ENCODE measurements at regions not wholly inside any gene's neighbourhood (a gene's known extent, or its start where the extent isn't known, plus 50 kb on each side); places are given as distances from the start of the nearest gene placed in this dataset.
"Not testable (repeated sequence)": the region's sequence is repeated elsewhere in the genome, so short reads cannot be mapped to it uniquely, and the experiment has no call there.

- intact Hi-C loops (cut with micrococcal nuclease) = no loop called here
- CTCF ChIA-PET = no interaction called here
These were observed 332.7 kb upstream of the ONECUT1 start for GRCh38 chr15:53122818-53123217.

DNA sequence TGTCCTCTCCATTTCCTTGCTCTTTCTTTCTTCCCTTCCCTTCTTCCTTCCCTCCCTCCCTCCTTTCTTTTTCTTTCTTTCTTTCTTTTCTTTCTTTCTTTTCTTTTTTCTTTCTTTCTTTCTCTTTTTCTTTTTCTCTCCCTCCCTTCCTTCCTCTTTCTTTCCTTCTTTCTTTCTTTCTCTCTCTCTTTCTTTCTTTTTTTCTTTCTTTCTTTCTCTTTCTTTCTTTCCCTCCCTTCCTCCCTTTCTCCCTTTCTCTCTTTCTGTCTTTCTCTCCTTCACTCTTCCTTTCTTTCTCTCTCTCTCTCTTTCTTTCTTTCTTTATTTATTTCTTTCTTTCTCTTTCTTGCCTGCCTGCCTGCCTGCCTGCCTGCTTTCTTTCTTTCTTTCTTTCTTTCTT, 326.8 kb upstream of the ONECUT1 start:
- DNase-seq (ENCODE audit: low read depth, low spot score); H2AFZ ChIP-seq (ENCODE audit: low read depth, low read length, poor library complexity, severe bottlenecking); H3K36me3 ChIP-seq (ENCODE audit: control insufficient read depth in 1 of 2, insufficient read depth in 2 of 2, low read length in 2 of 2); CTCF ChIA-PET; H3K4me3 ChIP-seq (replicated peaks in 1 of 2; ENCODE audit: low read depth in 1 of 2, low read length in 2 of 2); RAD21 ChIA-PET (ENCODE audit: low non-redundant PET in 1 of 2, low total read pairs in 2 of 2, uncharacterized antibody in 2 of 2, unreplicated experiment in 2 of 2); H3K27me3 ChIP-seq (ENCODE audit: insufficient read depth, low read length); POLR2A ChIA-PET; intact Hi-C loops (cut with micrococcal nuclease); H3K9me3 ChIP-seq (ENCODE audit: control insufficient read depth in 1 of 2, insufficient read depth in 1 of 2, low read depth in 1 of 2, low read length in 2 of 2); H3K9me2 ChIP-seq (ENCODE audit: insufficient read depth); BruUV-seq (replicated peaks); H3K4me2 ChIP-seq (ENCODE audit: low read length); H3K9ac ChIP-seq (ENCODE audit: low read length); H3K4me1 ChIP-seq (ENCODE audit: control insufficient read depth in 1 of 2, insufficient read depth in 2 of 2, low read length in 2 of 2); H3K27ac ChIP-seq (ENCODE audit: low read depth, low read length); H4K20me1 ChIP-seq (ENCODE audit: insufficient read depth); H3K79me2 ChIP-seq (ENCODE audit: insufficient read depth, low read length); ATAC-seq: not testable (repeated sequence)

More at GRCh38 chr15:53122818-53123217, 332.7 kb upstream of the ONECUT1 start:
- no peak overlapping the region for H3K4me3 ChIP-seq (replicated peaks in 1 of 2; ENCODE audit: low read depth in 1 of 2, low read length in 2 of 2)
- H3K9me3 ChIP-seq (ENCODE audit: control insufficient read depth in 1 of 2, insufficient read depth in 1 of 2, low read depth in 1 of 2, low read length in 2 of 2) = no peaks in the 10 kb centered on the region
- no peaks in the 10 kb centered on the region for H3K36me3 ChIP-seq (ENCODE audit: control insufficient read depth in 1 of 2, insufficient read depth in 2 of 2, low read length in 2 of 2)
- ATAC-seq (no peak), DNase-seq (ENCODE audit: low read depth, low spot score) (no peak)
- no peak overlapping the region for H3K9ac ChIP-seq (ENCODE audit: low read length)
- no peaks in the 10 kb centered on the region for H3K79me2 ChIP-seq (ENCODE audit: insufficient read depth, low read length)
- POLR2A ChIA-PET = no interaction called here
- no peaks in the 10 kb centered on the region for H3K9me2 ChIP-seq (ENCODE audit: insufficient read depth)
- BruUV-seq (replicated peaks) = no TSS peak
- no peak overlapping the region for H3K4me2 ChIP-seq (ENCODE audit: low read length)
- H4K20me1 ChIP-seq (ENCODE audit: insufficient read depth) = no peaks in the 10 kb centered on the region
- H3K27me3 ChIP-seq (ENCODE audit: insufficient read depth, low read length) = no peaks in the 10 kb centered on the region
- no peak overlapping the region for H2AFZ ChIP-seq (ENCODE audit: low read depth, low read length, poor library complexity, severe bottlenecking)
- RAD21 ChIA-PET (ENCODE audit: low non-redundant PET in 1 of 2, low total read pairs in 2 of 2, uncharacterized antibody in 2 of 2, unreplicated experiment in 2 of 2) = no interaction called here
- no peak overlapping the region for H3K27ac ChIP-seq (ENCODE audit: low read depth, low read length)
- H3K4me1 ChIP-seq (ENCODE audit: control insufficient read depth in 1 of 2, insufficient read depth in 2 of 2, low read length in 2 of 2) = no peaks in the 10 kb centered on the region
- TF ChIP-seq FOSL1 (IDR thresholded peaks at IDR 0.05; ENCODE audit: low read depth) (no peak), TCF7L2 (IDR thresholded peaks at IDR 0.05; ENCODE audit: borderline replicate concordance, extremely low read depth, insufficient read depth, insufficient read length) (no peak), JUND (IDR thresholded peaks at IDR 0.05) (no peak), RAD21 (IDR thresholded peaks at IDR 0.05; ENCODE audit: low read depth) (no peak), EGR1 (IDR thresholded peaks at IDR 0.05; ENCODE audit: low read depth) (no peak), POLR2AphosphoS5 (IDR thresholded peaks at IDR 0.05; ENCODE audit: low read depth, low read length) (no peak), ZBTB33 (IDR thresholded peaks at IDR 0.05; ENCODE audit: extremely low read depth, insufficient replicate concordance, low read length) (no peak), ZNF274 (IDR thresholded peaks at IDR 0.05; ENCODE audit: low read depth, low read length) (no peak), ZFX (IDR thresholded peaks at IDR 0.05) (no peak), ELF1 (IDR thresholded peaks at IDR 0.05; ENCODE audit: borderline replicate concordance, low read depth) (no peak), ATF3 (IDR thresholded peaks at IDR 0.05) (no peak), CBX3 (IDR thresholded peaks at IDR 0.05; ENCODE audit: low read depth) (no peak), EZH2phosphoT487 (IDR thresholded peaks at IDR 0.05; ENCODE audit: borderline replicate concordance) (no peak), SP1 (IDR thresholded peaks at IDR 0.05; ENCODE audit: low read depth) (no peak), CEBPB (IDR thresholded peaks at IDR 0.05; ENCODE audit: low read depth) (no peak), POLR2A (IDR thresholded peaks at IDR 0.05; ENCODE audit: borderline replicate concordance, extremely low read depth, insufficient read depth, insufficient read length) (no peak), CTCF (IDR thresholded peaks at IDR 0.05 in 2 of 3, conservative IDR thresholded peaks at IDR 0.05 in 1 of 3; ENCODE audit: borderline replicate concordance in 1 of 3, insufficient read depth in 1 of 3, low read depth in 2 of 3, low read length in 2 of 3) (no peak), EZH2 (IDR thresholded peaks at IDR 0.05) (no peak)
